ENCODE measurements at regions not wholly inside any gene's neighbourhood (a gene's known extent, or its start where the extent isn't known, plus 50 kb on each side); places are given as distances from the start of the nearest gene placed in this dataset.

DNA sequence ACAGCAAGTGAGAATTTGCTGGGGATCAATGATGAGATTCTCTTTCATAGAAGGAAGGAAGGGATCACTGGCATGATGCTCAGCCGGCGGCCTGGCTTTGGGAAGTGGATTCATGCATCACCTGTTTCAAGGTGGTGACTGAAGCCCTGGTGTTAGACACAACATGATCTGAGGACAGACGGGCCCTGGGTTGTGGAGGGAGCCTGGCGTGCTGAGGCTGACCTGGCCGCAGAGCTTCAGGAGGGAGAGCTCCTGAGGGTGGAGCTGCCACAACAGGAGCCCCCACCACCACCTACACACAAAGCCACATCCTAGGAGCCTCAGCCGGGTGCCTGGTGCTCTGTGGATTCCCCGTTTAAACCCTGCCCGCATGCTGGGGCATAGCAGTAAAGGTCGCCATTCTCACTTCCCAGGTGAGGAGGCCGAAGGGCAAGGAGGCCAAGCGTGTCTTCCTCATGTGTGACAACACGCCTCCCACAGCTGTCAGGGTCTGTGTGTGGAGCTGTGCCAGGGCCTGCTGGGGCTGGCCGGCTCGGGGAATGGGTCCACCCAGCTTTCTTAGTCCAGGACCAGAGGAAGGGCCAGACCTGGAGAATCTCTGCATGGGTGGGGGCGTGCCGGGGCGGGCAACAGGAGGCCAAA lies 107.0 kb downstream of the ERMARD start:
- TF ChIP-seq, protein P1, sequence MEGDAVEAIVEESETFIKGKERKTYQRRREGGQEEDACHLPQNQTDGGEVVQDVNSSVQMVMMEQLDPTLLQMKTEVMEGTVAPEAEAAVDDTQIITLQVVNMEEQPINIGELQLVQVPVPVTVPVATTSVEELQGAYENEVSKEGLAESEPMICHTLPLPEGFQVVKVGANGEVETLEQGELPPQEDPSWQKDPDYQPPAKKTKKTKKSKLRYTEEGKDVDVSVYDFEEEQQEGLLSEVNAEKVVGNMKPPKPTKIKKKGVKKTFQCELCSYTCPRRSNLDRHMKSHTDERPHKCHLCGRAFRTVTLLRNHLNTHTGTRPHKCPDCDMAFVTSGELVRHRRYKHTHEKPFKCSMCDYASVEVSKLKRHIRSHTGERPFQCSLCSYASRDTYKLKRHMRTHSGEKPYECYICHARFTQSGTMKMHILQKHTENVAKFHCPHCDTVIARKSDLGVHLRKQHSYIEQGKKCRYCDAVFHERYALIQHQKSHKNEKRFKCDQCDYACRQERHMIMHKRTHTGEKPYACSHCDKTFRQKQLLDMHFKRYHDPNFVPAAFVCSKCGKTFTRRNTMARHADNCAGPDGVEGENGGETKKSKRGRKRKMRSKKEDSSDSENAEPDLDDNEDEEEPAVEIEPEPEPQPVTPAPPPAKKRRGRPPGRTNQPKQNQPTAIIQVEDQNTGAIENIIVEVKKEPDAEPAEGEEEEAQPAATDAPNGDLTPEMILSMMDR (conservative IDR thresholded peaks at IDR 0.05; ENCODE audit: low read depth in 2 of 2), result no peak
- TF ChIP-seq EZH2 (IDR thresholded peaks at IDR 0.05; ENCODE audit: low read depth, unreplicated experiment) (no peak), STAT1 (IDR thresholded peaks at IDR 0.05; ENCODE audit: unreplicated experiment) (no peak), EZH2phosphoT487 (IDR thresholded peaks at IDR 0.05; ENCODE audit: unreplicated experiment) (no peak), POLR2AphosphoS5 (IDR thresholded peaks at IDR 0.05; ENCODE audit: low read depth) (no peak), REST (IDR thresholded peaks at IDR 0.05; ENCODE audit: unreplicated experiment) (no peak), NANOG (IDR thresholded peaks at IDR 0.05; ENCODE audit: borderline replicate concordance) (no peak), JUNB (IDR thresholded peaks at IDR 0.05; ENCODE audit: unreplicated experiment) (no peak), ZNF331 (CRISPR knock-in tag; IDR thresholded peaks at IDR 0.05; ENCODE audit: low read depth) (no peak), CREB1 (CRISPR knock-in tag; IDR thresholded peaks at IDR 0.05; ENCODE audit: low read depth) (no peak)
- TF ChIP-seq, protein P2, sequence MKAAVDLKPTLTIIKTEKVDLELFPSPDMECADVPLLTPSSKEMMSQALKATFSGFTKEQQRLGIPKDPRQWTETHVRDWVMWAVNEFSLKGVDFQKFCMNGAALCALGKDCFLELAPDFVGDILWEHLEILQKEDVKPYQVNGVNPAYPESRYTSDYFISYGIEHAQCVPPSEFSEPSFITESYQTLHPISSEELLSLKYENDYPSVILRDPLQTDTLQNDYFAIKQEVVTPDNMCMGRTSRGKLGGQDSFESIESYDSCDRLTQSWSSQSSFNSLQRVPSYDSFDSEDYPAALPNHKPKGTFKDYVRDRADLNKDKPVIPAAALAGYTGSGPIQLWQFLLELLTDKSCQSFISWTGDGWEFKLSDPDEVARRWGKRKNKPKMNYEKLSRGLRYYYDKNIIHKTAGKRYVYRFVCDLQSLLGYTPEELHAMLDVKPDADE (IDR thresholded peaks at IDR 0.05), result no peak

Data from GM23338 (cell line).